Astrocyte (in vitro differentiated cells and primary cell): ENCODE measurements at regions not wholly inside any gene's neighbourhood (a gene's known extent, or its start where the extent isn't known, plus 50 kb on each side); places are given as distances from the start of the nearest gene placed in this dataset.

ENCODE experiments used
- DNase-seq: peaks from one replicate; pipeline ENCODE4 v3.0.0-alpha.2; 2010; ENCODE audit warnings: low read depth
- FAIRE-seq: peaks from 2 replicates; lab custom pipeline; 2011; peaks lifted over from hg19 to GRCh38; lab: Jason Lieb, UNC
- H2AFZ ChIP-seq: 2 replicates; pipeline ENCODE4 v1.6.0; 2012; ENCODE audit warnings: low read depth, low read length, inconsistent platforms
- H3K27ac ChIP-seq: 2 replicates; pipeline ENCODE4 v1.5.1; 2011; ENCODE audit warnings: low read depth, low read length, inconsistent platforms
- H3K27me3 ChIP-seq: 2 replicates; pipeline ENCODE4 v1.6.0; 2011; ENCODE audit warnings: low read length, inconsistent platforms; ENCODE audit not compliant: insufficient read depth
- H3K36me3 ChIP-seq: 2 replicates; pipeline ENCODE4 v1.5.1; 2011; ENCODE audit warnings: low read length, inconsistent platforms; ENCODE audit not compliant: insufficient read depth
- H3K4me1 ChIP-seq: 2 replicates; pipeline ENCODE4 v1.5.1; 2011; ENCODE audit warnings: low read length, inconsistent platforms; ENCODE audit not compliant: insufficient read depth
- H3K4me2 ChIP-seq: 2 replicates; pipeline ENCODE4 v1.6.0; 2012; ENCODE audit warnings: low read length, inconsistent platforms
- H3K4me3 ChIP-seq: 2 replicates; pipeline ENCODE4 v1.5.1; 2011; ENCODE audit warnings: low read depth, mild to moderate bottlenecking, low read length, inconsistent platforms; ENCODE audit not compliant: insufficient read depth
- H3K79me2 ChIP-seq: 2 replicates; pipeline ENCODE4 v1.6.0; 2012; ENCODE audit warnings: mild to moderate bottlenecking, low read length, inconsistent platforms; ENCODE audit not compliant: insufficient read depth
- H3K9ac ChIP-seq: 2 replicates; pipeline ENCODE4 v1.6.0; 2012; ENCODE audit warnings: mild to moderate bottlenecking, low read length, inconsistent platforms
- H3K9me3 ChIP-seq: 2 replicates; pipeline ENCODE4 v1.5.1; 2012; ENCODE audit warnings: low read depth, mild to moderate bottlenecking, low read length, inconsistent platforms; ENCODE audit not compliant: insufficient read depth
- H4K20me1 ChIP-seq: 2 replicates; pipeline ENCODE4 v1.6.0; 2012; ENCODE audit warnings: low read length, inconsistent platforms; ENCODE audit not compliant: insufficient read depth
- H3K27ac Mint-ChIP-seq: one replicate; pipeline ENCODE4 v1.8.0; 2021; ENCODE audit warnings: mild to moderate bottlenecking, mixed read lengths; ENCODE audit not compliant: unreplicated experiment
- H3K27me3 Mint-ChIP-seq: one replicate; pipeline ENCODE4 v1.8.0; 2021; ENCODE audit warnings: low read depth, mixed read lengths; ENCODE audit not compliant: unreplicated experiment
- H3K36me3 Mint-ChIP-seq: one replicate; pipeline ENCODE4 v1.8.0; 2021; ENCODE audit warnings: low read depth, mixed read lengths; ENCODE audit not compliant: unreplicated experiment
- H3K4me1 Mint-ChIP-seq: one replicate; pipeline ENCODE4 v1.8.0; 2021; ENCODE audit warnings: low read depth, mixed read lengths; ENCODE audit not compliant: unreplicated experiment
- H3K4me3 Mint-ChIP-seq: one replicate; pipeline ENCODE4 v1.8.0; 2021; ENCODE audit warnings: mild to moderate bottlenecking, moderate library complexity, mixed read lengths; ENCODE audit not compliant: unreplicated experiment
- H3K9me3 Mint-ChIP-seq: one replicate; pipeline ENCODE4 v1.8.0; 2021; ENCODE audit warnings: mild to moderate bottlenecking, mixed read lengths; ENCODE audit not compliant: unreplicated experiment
- EZH2 ChIP-seq: IDR thresholded peaks from 2 replicates; pipeline ENCODE4 v1.6.1; 2012; ENCODE audit warnings: mild to moderate bottlenecking, low read length, inconsistent platforms; ENCODE audit not compliant: insufficient read depth
- TF ChIP-seq, protein P1 (sequence below): IDR thresholded peaks from 2 replicates; pipeline ENCODE4 v1.5.1; 2011; ENCODE audit warnings: low read depth, mild to moderate bottlenecking, inconsistent platforms, low read length, moderate library complexity; ENCODE audit not compliant: insufficient read depth

DNA sequence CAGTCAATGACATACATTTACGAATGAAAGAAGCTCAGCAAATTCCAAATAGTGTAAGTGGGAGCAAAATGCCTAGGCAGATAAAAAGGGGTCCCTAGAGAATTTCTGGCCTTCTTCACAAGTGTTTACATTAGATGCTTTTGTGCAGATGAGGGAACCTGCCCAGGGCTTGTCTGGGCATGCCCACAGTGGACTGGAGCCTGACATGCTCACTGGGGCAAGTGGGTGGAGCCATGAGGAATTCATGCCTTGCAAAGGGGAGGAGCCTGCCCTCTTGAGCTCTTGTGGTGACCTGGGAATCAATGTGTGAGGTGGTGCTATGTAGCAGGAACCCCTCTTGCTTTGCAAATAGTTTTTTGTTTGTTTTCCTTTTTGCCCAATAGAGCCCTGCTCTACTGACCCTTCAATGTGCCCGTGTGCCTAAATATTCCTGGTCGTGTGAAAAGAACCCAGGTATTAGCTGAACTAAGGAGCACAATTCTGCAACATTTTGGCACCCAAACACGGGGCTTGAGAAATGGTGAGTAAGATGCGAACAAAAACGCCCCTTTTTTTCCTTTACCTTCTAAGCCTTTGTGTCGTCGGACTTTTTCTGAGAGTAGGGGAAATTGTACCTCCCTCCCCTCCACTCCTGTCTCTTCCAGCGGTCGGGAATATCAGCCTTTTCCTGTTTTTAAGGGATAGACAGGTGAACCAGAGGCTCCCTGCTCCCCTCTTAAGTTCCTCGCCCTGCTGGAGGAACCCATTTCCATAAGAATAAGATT lies 433.8 kb upstream of the CDH9 start:
- Histone ChIP-seq H3K27ac (no peak overlapping the region), H3K9me3 (peaks cover 13% of the 10 kb centered on the region), H4K20me1 (no peaks in the 10 kb centered on the region), H3K79me2 (no peaks in the 10 kb centered on the region), H3K9ac (no peak overlapping the region), H3K36me3 (no peaks in the 10 kb centered on the region), H3K27me3 (no peaks in the 10 kb centered on the region), H3K4me3 (no peak overlapping the region), H3K4me2 (no peak overlapping the region), H2AFZ (peak overlapping the region; percentile 49), H3K4me1 (no peaks in the 10 kb centered on the region)
- no peak for TF ChIP-seq EZH2
- TF ChIP-seq, protein P1, sequence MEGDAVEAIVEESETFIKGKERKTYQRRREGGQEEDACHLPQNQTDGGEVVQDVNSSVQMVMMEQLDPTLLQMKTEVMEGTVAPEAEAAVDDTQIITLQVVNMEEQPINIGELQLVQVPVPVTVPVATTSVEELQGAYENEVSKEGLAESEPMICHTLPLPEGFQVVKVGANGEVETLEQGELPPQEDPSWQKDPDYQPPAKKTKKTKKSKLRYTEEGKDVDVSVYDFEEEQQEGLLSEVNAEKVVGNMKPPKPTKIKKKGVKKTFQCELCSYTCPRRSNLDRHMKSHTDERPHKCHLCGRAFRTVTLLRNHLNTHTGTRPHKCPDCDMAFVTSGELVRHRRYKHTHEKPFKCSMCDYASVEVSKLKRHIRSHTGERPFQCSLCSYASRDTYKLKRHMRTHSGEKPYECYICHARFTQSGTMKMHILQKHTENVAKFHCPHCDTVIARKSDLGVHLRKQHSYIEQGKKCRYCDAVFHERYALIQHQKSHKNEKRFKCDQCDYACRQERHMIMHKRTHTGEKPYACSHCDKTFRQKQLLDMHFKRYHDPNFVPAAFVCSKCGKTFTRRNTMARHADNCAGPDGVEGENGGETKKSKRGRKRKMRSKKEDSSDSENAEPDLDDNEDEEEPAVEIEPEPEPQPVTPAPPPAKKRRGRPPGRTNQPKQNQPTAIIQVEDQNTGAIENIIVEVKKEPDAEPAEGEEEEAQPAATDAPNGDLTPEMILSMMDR = no peak
- H3K27ac Mint-ChIP-seq = peak overlapping the region; percentile 99
- H3K36me3 Mint-ChIP-seq = peaks cover 14% of the 10 kb centered on the region
- no peaks in the 10 kb centered on the region for H3K27me3 Mint-ChIP-seq
- peaks cover 4% of the 10 kb centered on the region for H3K9me3 Mint-ChIP-seq
- DNase-seq (no peak), FAIRE-seq (no peak)
- H3K4me1 Mint-ChIP-seq = peaks cover 13% of the 10 kb centered on the region
- peak overlapping the region; percentile 95 for H3K4me3 Mint-ChIP-seq

DNA sequence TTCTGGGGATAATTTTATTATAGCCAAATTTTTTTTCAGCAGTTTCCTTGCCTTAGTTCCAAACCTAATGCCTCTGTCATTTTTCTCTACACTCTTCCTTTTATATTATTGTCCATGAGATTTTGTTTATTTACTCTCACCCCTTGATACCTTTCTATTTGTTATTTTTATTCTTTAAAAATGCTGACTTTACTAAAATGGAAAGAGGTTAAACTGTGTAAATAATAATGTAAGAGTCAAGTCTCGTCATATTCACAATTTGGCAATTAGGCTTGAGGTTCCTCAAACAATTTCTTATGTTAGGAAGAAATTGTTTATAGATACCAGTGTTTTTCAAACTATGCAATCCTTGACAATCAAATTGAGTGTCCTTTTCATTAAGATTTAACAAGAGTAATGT lies 428.6 kb upstream of the CDH9 start:
- FAIRE-seq = no peak
- Histone ChIP-seq H3K79me2 (no peaks in the 10 kb centered on the region), H3K27ac (no peak overlapping the region), H3K36me3 (no peaks in the 10 kb centered on the region), H3K4me3 (no peak overlapping the region), H4K20me1 (no peaks in the 10 kb centered on the region), H3K4me2 (no peak overlapping the region), H3K4me1 (no peaks in the 10 kb centered on the region), H3K9me3 (peaks cover under 1% of the 10 kb centered on the region), H2AFZ (no peak overlapping the region), H3K27me3 (no peaks in the 10 kb centered on the region), H3K9ac (no peak overlapping the region)
- H3K9me3 Mint-ChIP-seq = no peaks in the 10 kb centered on the region
- TF ChIP-seq EZH2 = no peak
- TF ChIP-seq, protein P1 = no peak
- no peaks in the 10 kb centered on the region for H3K36me3 Mint-ChIP-seq
- H3K27ac Mint-ChIP-seq = no peak overlapping the region
- H3K4me1 Mint-ChIP-seq = peaks cover 2% of the 10 kb centered on the region
- no peaks in the 10 kb centered on the region for H3K27me3 Mint-ChIP-seq
- H3K4me3 Mint-ChIP-seq = no peak overlapping the region
- no peak for DNase-seq

- FAIRE-seq (no peak), DNase-seq (no peak)
- no peak overlapping the region for H3K4me3 ChIP-seq
- Mint-ChIP-seq H3K36me3 (no peaks in the 10 kb centered on the region), H3K27ac (no peak overlapping the region), H3K27me3 (no peaks in the 10 kb centered on the region), H3K4me3 (no peak overlapping the region), H3K9me3 (no peaks in the 10 kb centered on the region), H3K4me1 (no peaks in the 10 kb centered on the region)
- no peaks in the 10 kb centered on the region for H3K79me2 ChIP-seq
- H3K36me3 ChIP-seq = no peaks in the 10 kb centered on the region
- H3K9me3 ChIP-seq = no peaks in the 10 kb centered on the region
- H3K4me2 ChIP-seq = no peak overlapping the region
- no peaks in the 10 kb centered on the region for H4K20me1 ChIP-seq
- TF ChIP-seq, protein P1 = no peak
- no peak for TF ChIP-seq EZH2
- no peak overlapping the region for H3K27ac ChIP-seq
- H3K4me1 ChIP-seq = no peaks in the 10 kb centered on the region
- no peaks in the 10 kb centered on the region for H3K27me3 ChIP-seq
- H2AFZ ChIP-seq = no peak overlapping the region
- no peak overlapping the region for H3K9ac ChIP-seq
Measured at GRCh38 chr5:27465140-27465539, 426.8 kb upstream of the CDH9 start.
